ENCODE measurements at regions not wholly inside any gene's neighbourhood (a gene's known extent, or its start where the extent isn't known, plus 50 kb on each side); places are given as distances from the start of the nearest gene placed in this dataset.

GRCh38 chr5:72760259-72760658, 56.2 kb upstream of the TNPO1 start:
- Mint-ChIP-seq H3K9me3 (no peaks in the 10 kb centered on the region), H3K36me3 (no peaks in the 10 kb centered on the region), H3K4me3 (no peak overlapping the region), H3K4me1 (no peaks in the 10 kb centered on the region), H3K27me3 (peaks cover 10% of the 10 kb centered on the region), H3K27ac (no peak overlapping the region)
- POLR2A ChIA-PET = no interaction called here
- ATAC-seq (ENCODE audit: low read depth) (no peak), DNase-seq (no peak)

- Mint-ChIP-seq H3K27me3 (peaks cover 7% of the 10 kb centered on the region), H3K27ac (no peak overlapping the region), H3K4me3 (no peak overlapping the region), H3K36me3 (no peaks in the 10 kb centered on the region), H3K4me1 (no peaks in the 10 kb centered on the region), H3K9me3 (no peaks in the 10 kb centered on the region)
- DNase-seq = no peak
- ATAC-seq (ENCODE audit: low read depth) = no peak
- POLR2A ChIA-PET = no interaction called here
Observed at GRCh38 chr5:72752909-72753308, 63.6 kb upstream of the TNPO1 start.

- Mint-ChIP-seq H3K27ac (no peak overlapping the region), H3K4me1 (no peaks in the 10 kb centered on the region), H3K4me3 (no peak overlapping the region), H3K36me3 (no peaks in the 10 kb centered on the region), H3K27me3 (peaks cover 5% of the 10 kb centered on the region), H3K9me3 (no peaks in the 10 kb centered on the region)
- no peak for ATAC-seq (ENCODE audit: low read depth)
- POLR2A ChIA-PET = no interaction called here
- no peak for DNase-seq
Observed at GRCh38 chr5:72749362-72749997, 67.0 kb upstream of the TNPO1 start.

- POLR2A ChIA-PET = no interaction called here
- no peak for DNase-seq
- peaks cover 2% of the 10 kb centered on the region for H3K27me3 Mint-ChIP-seq
- ATAC-seq (ENCODE audit: low read depth) = no peak
- H3K9me3 Mint-ChIP-seq = no peaks in the 10 kb centered on the region
- no peaks in the 10 kb centered on the region for H3K36me3 Mint-ChIP-seq
- H3K27ac Mint-ChIP-seq = no peak overlapping the region
- H3K4me1 Mint-ChIP-seq = no peaks in the 10 kb centered on the region
- no peak overlapping the region for H3K4me3 Mint-ChIP-seq
Observed at GRCh38 chr5:72747826-72748225, 68.6 kb upstream of the TNPO1 start.

GRCh38 chr5:72746736-72747135, 69.7 kb upstream of the TNPO1 start:
- Mint-ChIP-seq H3K36me3 (no peaks in the 10 kb centered on the region), H3K4me3 (no peak overlapping the region), H3K27ac (no peak overlapping the region), H3K9me3 (no peaks in the 10 kb centered on the region), H3K27me3 (peaks cover 2% of the 10 kb centered on the region), H3K4me1 (no peaks in the 10 kb centered on the region)
- POLR2A ChIA-PET = no interaction called here
- DNase-seq (no peak), ATAC-seq (ENCODE audit: low read depth) (no peak)

- DNase-seq = no peak
- H3K27ac Mint-ChIP-seq = no peak overlapping the region
- no peaks in the 10 kb centered on the region for H3K4me1 Mint-ChIP-seq
- H3K9me3 Mint-ChIP-seq = no peaks in the 10 kb centered on the region
- H3K27me3 Mint-ChIP-seq = peaks cover 3% of the 10 kb centered on the region
- POLR2A ChIA-PET = no interaction called here
- H3K4me3 Mint-ChIP-seq = no peak overlapping the region
- ATAC-seq (ENCODE audit: low read depth) = no peak
- no peaks in the 10 kb centered on the region for H3K36me3 Mint-ChIP-seq
Observed at GRCh38 chr5:72744136-72744535, 72.3 kb upstream of the TNPO1 start.

- Mint-ChIP-seq H3K27ac (no peak overlapping the region), H3K4me1 (no peaks in the 10 kb centered on the region), H3K4me3 (no peak overlapping the region), H3K27me3 (peaks cover 8% of the 10 kb centered on the region), H3K36me3 (no peaks in the 10 kb centered on the region), H3K9me3 (no peaks in the 10 kb centered on the region)
- ATAC-seq (ENCODE audit: low read depth) = no peak
- DNase-seq = no peak
- POLR2A ChIA-PET = no interaction called here
Observed at GRCh38 chr5:72741805-72742204, 74.7 kb upstream of the TNPO1 start.

GRCh38 chr5:72733810-72734209, 82.7 kb upstream of the TNPO1 start:
- DNase-seq (no peak), ATAC-seq (ENCODE audit: low read depth) (no peak)
- no peaks in the 10 kb centered on the region for H3K4me1 Mint-ChIP-seq
- H3K36me3 Mint-ChIP-seq = no peaks in the 10 kb centered on the region
- no peak overlapping the region for H3K4me3 Mint-ChIP-seq
- no peak overlapping the region for H3K27ac Mint-ChIP-seq
- POLR2A ChIA-PET = no interaction called here
- peaks cover 8% of the 10 kb centered on the region for H3K27me3 Mint-ChIP-seq
- no peaks in the 10 kb centered on the region for H3K9me3 Mint-ChIP-seq

- Mint-ChIP-seq H3K27me3 (no peaks in the 10 kb centered on the region), H3K27ac (no peak overlapping the region), H3K36me3 (no peaks in the 10 kb centered on the region), H3K9me3 (no peaks in the 10 kb centered on the region), H3K4me1 (no peaks in the 10 kb centered on the region), H3K4me3 (no peak overlapping the region)
- ATAC-seq (ENCODE audit: low read depth) (no peak), DNase-seq (no peak)
- POLR2A ChIA-PET = no interaction called here
Observed at GRCh38 chr5:72723581-72723980, 92.9 kb upstream of the TNPO1 start.

- ATAC-seq (ENCODE audit: low read depth) = no peak
- POLR2A ChIA-PET = no interaction called here
- H3K4me1 Mint-ChIP-seq = no peaks in the 10 kb centered on the region
Observed at GRCh38 chr5:72722792-72723452, 93.5 kb upstream of the TNPO1 start.

GRCh38 chr5:72721844-72722243, 94.6 kb upstream of the TNPO1 start:
- no peak overlapping the region for H3K27ac Mint-ChIP-seq

More at GRCh38 chr5:72722792-72723452, 93.5 kb upstream of the TNPO1 start:
- Mint-ChIP-seq H3K36me3 (no peaks in the 10 kb centered on the region), H3K9me3 (no peaks in the 10 kb centered on the region), H3K4me3 (no peak overlapping the region), H3K27ac (no peak overlapping the region), H3K27me3 (peaks cover 4% of the 10 kb centered on the region)
- no peak for DNase-seq

GRCh38 chr5:72720205-72720604, 96.3 kb upstream of the TNPO1 start:
- Mint-ChIP-seq H3K9me3 (no peaks in the 10 kb centered on the region), H3K27ac (no peak overlapping the region), H3K4me3 (no peak overlapping the region), H3K4me1 (no peaks in the 10 kb centered on the region), H3K36me3 (no peaks in the 10 kb centered on the region), H3K27me3 (peaks cover 5% of the 10 kb centered on the region)
- DNase-seq (no peak), ATAC-seq (ENCODE audit: low read depth) (no peak)
- POLR2A ChIA-PET = no interaction called here

More at GRCh38 chr5:72721844-72722243, 94.6 kb upstream of the TNPO1 start:
- DNase-seq = no peak
- no peak for ATAC-seq (ENCODE audit: low read depth)
- Mint-ChIP-seq H3K4me3 (no peak overlapping the region), H3K4me1 (no peaks in the 10 kb centered on the region), H3K9me3 (no peaks in the 10 kb centered on the region), H3K36me3 (no peaks in the 10 kb centered on the region), H3K27me3 (peaks cover 5% of the 10 kb centered on the region)
- POLR2A ChIA-PET = no interaction called here

- H3K4me3 Mint-ChIP-seq = no peak overlapping the region
- peaks cover 15% of the 10 kb centered on the region for H3K27me3 Mint-ChIP-seq
- no peaks in the 10 kb centered on the region for H3K9me3 Mint-ChIP-seq
- POLR2A ChIA-PET = no interaction called here
- H3K27ac Mint-ChIP-seq = no peak overlapping the region
- no peak for ATAC-seq (ENCODE audit: low read depth)
- H3K4me1 Mint-ChIP-seq = no peaks in the 10 kb centered on the region
- DNase-seq = no peak
- no peaks in the 10 kb centered on the region for H3K36me3 Mint-ChIP-seq
Observed at GRCh38 chr5:72711351-72711750, 105.1 kb upstream of the TNPO1 start.

GRCh38 chr5:72709341-72709740, 107.1 kb upstream of the TNPO1 start:
- Mint-ChIP-seq H3K27ac (no peak overlapping the region), H3K9me3 (no peaks in the 10 kb centered on the region), H3K36me3 (no peaks in the 10 kb centered on the region), H3K4me1 (no peaks in the 10 kb centered on the region), H3K27me3 (peaks cover 17% of the 10 kb centered on the region), H3K4me3 (no peak overlapping the region)
- DNase-seq (no peak), ATAC-seq (ENCODE audit: low read depth) (no peak)
- POLR2A ChIA-PET = no interaction called here

Data from activated naive CD8-positive, alpha-beta T cell treated with anti-CD3 and anti-CD28 coated beads, Interleukin-2, amount 10 ng/mL, durations not matched to agents 7 days and 5 days (primary cell).